ENCODE measurements at regions not wholly inside any gene's neighbourhood (a gene's known extent, or its start where the extent isn't known, plus 50 kb on each side); places are given as distances from the start of the nearest gene placed in this dataset.
"Not testable (repeated sequence)": the region's sequence is repeated elsewhere in the genome, so short reads cannot be mapped to it uniquely, and the experiment has no call there.

- H3K9me3 ChIP-seq; H3K4me1 ChIP-seq; H3K27me3 ChIP-seq (replicated peaks in 1 of 7); H3K36me3 ChIP-seq; intact Hi-C loops (cut with DNase I; ENCODE audit: low total_unique reads): not testable (repeated sequence)
- 7 to 23% (median 9%) methylated on average over 4 to 55 of the region's 55 CpGs for WGBS, 5 donors
- Histone ChIP-seq H3K27ac (peak overlapping the region in 5 of 8 donors; percentile 57 to 79 (median 74)), H3K4me3 (peak overlapping the region in 7 of 8 donors; percentile 9 to 63 (median 37))
- peak in 6 of 11 experiments; percentile 13 to 38 (median 22) for TF ChIP-seq CTCF (IDR thresholded peaks at IDR 0.05 in 8 of 11, conservative IDR thresholded peaks at IDR 0.05 in 3 of 11)
- peak in 2 of 3 donors; percentile 34 to 48 for TF ChIP-seq POLR2AphosphoS5 (IDR thresholded peaks at IDR 0.05)
- DNase-seq = peak; percentile 86
Observed at GRCh38 chr9:41643571-41644279, 454.6 kb upstream of the ZNG1F start.

- H3K27ac ChIP-seq; H3K4me3 ChIP-seq; DNase-seq; H3K9me3 ChIP-seq; H3K4me1 ChIP-seq; intact Hi-C loops (cut with DNase I; ENCODE audit: low total_unique reads); H3K36me3 ChIP-seq; H3K27me3 ChIP-seq (replicated peaks in 1 of 7): not testable (repeated sequence)
- WGBS, 5 donors = 60 to 77% (median 65%) methylated on average over 3 of the region's 3 CpGs
Observed at GRCh38 chr9:41633726-41634125, 444.6 kb upstream of the ZNG1F start.

- H3K4me3 ChIP-seq; intact Hi-C loops (cut with DNase I; ENCODE audit: low total_unique reads): not testable (repeated sequence)
Observed at GRCh38 chr9:41623666-41624065, 434.5 kb upstream of the ZNG1F start.

GRCh38 chr9:41619254-41619653 is 430.1 kb upstream of the ZNG1F start:
- H3K36me3 ChIP-seq; H3K27ac ChIP-seq; intact Hi-C loops (cut with DNase I; ENCODE audit: low total_unique reads); H3K4me3 ChIP-seq; H3K9me3 ChIP-seq; H3K27me3 ChIP-seq (replicated peaks in 1 of 7); DNase-seq; H3K4me1 ChIP-seq: not testable (repeated sequence)
- WGBS, 5 donors = 52 to 98% (median 89%) methylated on average over 2 of the region's 2 CpGs; no CpG with 5 or more reads in 1 of the 5 donors

More at GRCh38 chr9:41623666-41624065, 434.5 kb upstream of the ZNG1F start:
- H3K4me1 ChIP-seq; H3K9me3 ChIP-seq; DNase-seq; H3K27me3 ChIP-seq (replicated peaks in 1 of 7); H3K27ac ChIP-seq; H3K36me3 ChIP-seq: not testable (repeated sequence)
- 82 to 92% (median 84%) methylated on average over 9 to 10 of the region's 10 CpGs for WGBS, 5 donors

GRCh38 chr9:41606961-41607547 is 417.9 kb upstream of the ZNG1F start:
- DNase-seq = not testable (repeated sequence)

GRCh38 chr9:41565572-41565971 is 376.5 kb upstream of the ZNG1F start:
- H3K9me3 ChIP-seq; H3K27me3 ChIP-seq (replicated peaks in 1 of 7); H3K4me1 ChIP-seq; H3K4me3 ChIP-seq; H3K27ac ChIP-seq; H3K36me3 ChIP-seq; intact Hi-C loops (cut with DNase I; ENCODE audit: low total_unique reads); DNase-seq: not testable (repeated sequence)
- 19 to 67% (median 33%) methylated on average over 1 of the region's 1 CpG for WGBS, 5 donors

More at GRCh38 chr9:41606961-41607547, 417.9 kb upstream of the ZNG1F start:
- H3K4me1 ChIP-seq; H3K36me3 ChIP-seq; H3K9me3 ChIP-seq; intact Hi-C loops (cut with DNase I; ENCODE audit: low total_unique reads); H3K4me3 ChIP-seq; H3K27ac ChIP-seq; H3K27me3 ChIP-seq (replicated peaks in 1 of 7): not testable (repeated sequence)
- 69 to 95% (median 81%) methylated on average over 2 of the region's 4 CpGs; no CpG with 5 or more reads in 2 of the 5 donors for WGBS, 5 donors

Small RNA genes lying in the stretch of these regions (small RNA-seq; reads per million reads assigned to genes)
- gene AL591926.1 (0 reads per million in 4 donors), gene AL591926.4 (0 reads per million in 4 donors), gene AL591926.5 (0 reads per million in 4 donors), gene AL591926.6 (0 reads per million in 4 donors), gene AL591926.8 (0 reads per million in 4 donors), gene AL591926.9 (0 reads per million in 4 donors), gene RF00019 (0 reads per million in 4 donors), gene RF00156 (0 reads per million in 4 donors), gene RN7SL565P (0 reads per million in 4 donors)

All from spleen (tissue), 11 donors.